ENCODE measurements at regions not wholly inside any gene's neighbourhood (a gene's known extent, or its start where the extent isn't known, plus 50 kb on each side); places are given as distances from the start of the nearest gene placed in this dataset.

GRCh38 chr9:12993466-12993865 lies 218.6 kb downstream of the LURAP1L start:
- no peak for DNase-seq (ENCODE audit: low read depth)
- no peak overlapping the region for H3K4me3 ChIP-seq (ENCODE audit: control insufficient read depth, low read depth, low read length)
- TF ChIP-seq, protein P1, sequence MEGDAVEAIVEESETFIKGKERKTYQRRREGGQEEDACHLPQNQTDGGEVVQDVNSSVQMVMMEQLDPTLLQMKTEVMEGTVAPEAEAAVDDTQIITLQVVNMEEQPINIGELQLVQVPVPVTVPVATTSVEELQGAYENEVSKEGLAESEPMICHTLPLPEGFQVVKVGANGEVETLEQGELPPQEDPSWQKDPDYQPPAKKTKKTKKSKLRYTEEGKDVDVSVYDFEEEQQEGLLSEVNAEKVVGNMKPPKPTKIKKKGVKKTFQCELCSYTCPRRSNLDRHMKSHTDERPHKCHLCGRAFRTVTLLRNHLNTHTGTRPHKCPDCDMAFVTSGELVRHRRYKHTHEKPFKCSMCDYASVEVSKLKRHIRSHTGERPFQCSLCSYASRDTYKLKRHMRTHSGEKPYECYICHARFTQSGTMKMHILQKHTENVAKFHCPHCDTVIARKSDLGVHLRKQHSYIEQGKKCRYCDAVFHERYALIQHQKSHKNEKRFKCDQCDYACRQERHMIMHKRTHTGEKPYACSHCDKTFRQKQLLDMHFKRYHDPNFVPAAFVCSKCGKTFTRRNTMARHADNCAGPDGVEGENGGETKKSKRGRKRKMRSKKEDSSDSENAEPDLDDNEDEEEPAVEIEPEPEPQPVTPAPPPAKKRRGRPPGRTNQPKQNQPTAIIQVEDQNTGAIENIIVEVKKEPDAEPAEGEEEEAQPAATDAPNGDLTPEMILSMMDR (conservative IDR thresholded peaks at IDR 0.05; ENCODE audit: control insufficient read depth, insufficient read depth, low read depth, low read length) = no peak

- no peak overlapping the region for H3K4me3 ChIP-seq (ENCODE audit: control insufficient read depth, low read depth, low read length)
- DNase-seq (ENCODE audit: low read depth) = no peak
- TF ChIP-seq, protein P1 (conservative IDR thresholded peaks at IDR 0.05; ENCODE audit: control insufficient read depth, insufficient read depth, low read depth, low read length) = no peak
These were observed 222.2 kb downstream of the LURAP1L start for GRCh38 chr9:12997009-12997408.

DNA sequence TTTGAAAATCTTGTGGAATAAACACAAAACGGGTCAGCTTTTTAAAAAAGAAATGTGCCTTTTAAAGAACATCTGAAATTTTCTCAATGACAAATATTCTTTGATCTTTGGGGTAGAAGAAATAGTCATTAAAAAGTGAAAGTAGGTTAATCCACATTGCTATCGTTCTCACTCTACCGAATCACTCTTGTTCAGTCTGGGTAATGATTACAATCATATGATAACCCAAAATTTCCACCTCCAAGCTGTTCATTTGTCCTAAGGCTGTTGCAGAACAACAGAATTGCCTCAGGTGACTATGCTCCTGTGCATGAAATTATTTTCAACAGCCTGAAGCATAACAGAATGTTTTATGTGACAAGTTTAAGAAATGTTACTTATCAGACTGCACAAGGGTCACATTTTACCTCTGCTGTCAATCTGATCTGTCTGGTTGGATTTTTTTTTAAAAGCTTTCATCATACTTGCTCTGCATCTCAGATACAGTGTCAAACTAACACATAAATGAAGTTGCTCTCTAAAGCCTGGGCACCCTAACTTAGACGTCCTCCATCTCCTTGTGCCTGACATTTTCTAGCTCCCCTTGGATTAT lies 227.3 kb downstream of the LURAP1L start:
- DNase-seq (ENCODE audit: low read depth) = no peak
- H3K4me3 ChIP-seq (ENCODE audit: control insufficient read depth, low read depth, low read length) = no peak overlapping the region
- TF ChIP-seq, protein P1 (conservative IDR thresholded peaks at IDR 0.05; ENCODE audit: control insufficient read depth, insufficient read depth, low read depth, low read length) = no peak

GRCh38 chr9:13002740-13003139 lies 227.9 kb downstream of the LURAP1L start:
- no peak for DNase-seq (ENCODE audit: low read depth)
- TF ChIP-seq, protein P1 (conservative IDR thresholded peaks at IDR 0.05; ENCODE audit: control insufficient read depth, insufficient read depth, low read depth, low read length) = no peak
- no peak overlapping the region for H3K4me3 ChIP-seq (ENCODE audit: control insufficient read depth, low read depth, low read length)

- DNase-seq (ENCODE audit: low read depth) = no peak
- TF ChIP-seq, protein P1 (conservative IDR thresholded peaks at IDR 0.05; ENCODE audit: control insufficient read depth, insufficient read depth, low read depth, low read length) = no peak
- H3K4me3 ChIP-seq (ENCODE audit: control insufficient read depth, low read depth, low read length) = no peak overlapping the region
These were observed 235.1 kb downstream of the LURAP1L start for GRCh38 chr9:13009871-13010270.

DNA sequence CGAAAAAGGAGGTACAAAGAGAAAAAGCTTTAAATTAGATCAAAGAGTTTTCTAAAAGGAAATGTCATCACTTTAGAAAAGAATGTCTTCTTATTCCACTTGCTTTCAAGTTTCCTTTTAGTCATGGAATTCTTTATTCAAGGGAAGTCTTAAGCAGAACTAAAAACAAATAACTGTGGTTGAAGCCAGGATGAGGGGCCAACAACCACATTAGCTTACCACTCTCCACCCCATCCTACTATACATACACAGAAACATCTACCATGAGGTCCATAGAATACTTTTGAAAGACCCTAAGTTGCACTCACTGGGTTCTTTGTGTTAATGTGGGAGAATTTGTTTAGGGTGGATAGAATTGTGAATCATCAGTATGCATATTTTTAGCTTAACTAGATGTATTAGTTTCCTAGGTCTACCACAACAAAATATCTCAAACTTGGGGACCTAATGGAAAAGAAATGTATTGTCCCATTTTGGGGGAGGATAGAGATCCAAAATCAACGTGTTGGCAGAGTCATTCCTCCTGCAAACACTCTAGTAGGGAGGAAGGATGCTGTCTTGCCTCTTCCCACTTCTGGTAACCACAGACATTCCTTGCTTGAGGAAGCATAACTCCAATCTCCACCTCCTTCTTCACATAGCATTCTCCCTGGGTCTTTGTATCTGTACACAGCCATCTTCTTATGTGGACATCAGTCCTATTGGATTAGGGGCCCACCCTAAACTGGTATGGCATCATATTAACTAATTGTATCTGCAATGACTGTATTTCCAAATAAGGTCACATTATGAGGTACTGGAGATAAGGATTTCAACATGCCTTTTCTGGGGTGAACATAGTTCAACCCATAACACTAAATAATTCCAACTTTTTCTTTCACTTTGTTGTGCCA lies 239.4 kb downstream of the LURAP1L start:
- DNase-seq (ENCODE audit: low read depth) = no peak
- TF ChIP-seq, protein P1 (conservative IDR thresholded peaks at IDR 0.05; ENCODE audit: control insufficient read depth, insufficient read depth, low read depth, low read length) = no peak
- no peak overlapping the region for H3K4me3 ChIP-seq (ENCODE audit: control insufficient read depth, low read depth, low read length)
